ENCODE measurements at regions not wholly inside any gene's neighbourhood (a gene's known extent, or its start where the extent isn't known, plus 50 kb on each side); places are given as distances from the start of the nearest gene placed in this dataset.

DNA sequence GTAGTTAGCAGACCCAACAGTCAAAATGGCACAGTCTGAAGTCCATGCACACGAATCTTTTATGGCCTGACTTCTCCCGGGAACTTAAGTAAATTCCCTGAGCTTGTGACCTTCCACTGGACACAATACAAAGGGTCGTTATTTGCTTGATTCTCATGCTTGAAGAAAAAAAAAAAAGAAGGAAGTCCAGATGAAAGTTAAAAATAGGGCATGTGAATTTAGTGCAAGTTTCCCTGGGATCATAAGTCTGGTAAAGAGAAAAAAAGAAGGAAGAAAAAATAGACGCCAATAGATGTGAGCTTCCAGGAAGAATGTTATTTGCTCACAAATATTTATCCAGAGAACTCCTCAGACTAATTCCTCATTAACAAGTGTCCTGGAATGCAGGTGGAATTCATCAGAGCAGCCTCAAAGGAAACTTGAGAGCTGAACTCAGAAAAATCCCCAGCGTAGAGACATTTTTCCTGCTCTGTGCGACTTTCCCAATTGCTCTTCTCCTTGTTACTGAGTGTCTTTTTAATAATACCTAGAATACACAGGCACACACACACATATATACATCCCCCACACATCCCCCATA, 616.3 kb downstream of the EBF1 start:
- WGBS (ENCODE audit: insufficient coverage): 100% methylated on average over 2 of the region's 6 CpGs
- no peak overlapping the region for H2AFZ ChIP-seq (ENCODE audit: insufficient read depth, low read depth, low read length, poor library complexity, severe bottlenecking)
- no peak for DNase-seq
- Mint-ChIP-seq H3K9me3 (peaks cover 0 to 2% (median 0%) of the 10 kb centered on the region in 7 donors), H3K4me3 (no peak overlapping the region), H3K27ac (no peak overlapping the region), H3K27me3 (ENCODE audit: low read depth in 3 of 3) (peaks cover 0 to 6% (median 3%) of the 10 kb centered on the region in 3 donors), H3K36me3 (no peaks in the 10 kb centered on the region), H3K4me1 (peaks cover 1% of the 10 kb centered on the region)
- intact Hi-C loops (cut with micrococcal nuclease): no loop called here
- H3K9ac ChIP-seq (ENCODE audit: insufficient read depth, low read length, poor library complexity, severe bottlenecking): no peak overlapping the region
- H3K4me3 ChIP-seq (replicated peaks in 1 of 3; ENCODE audit: low read depth in 2 of 3, low read length in 3 of 3): no peak overlapping the region
- no peak overlapping the region for H3K27ac ChIP-seq (ENCODE audit: low read depth in 1 of 2, low read length in 2 of 2)
- H4K20me1 ChIP-seq (ENCODE audit: insufficient read depth, low read length): no peaks in the 10 kb centered on the region
- H3K36me3 ChIP-seq (replicated peaks in 1 of 2; ENCODE audit: control insufficient read depth in 1 of 2, insufficient read depth in 2 of 2, low read length in 2 of 2): no peaks in the 10 kb centered on the region
- TF ChIP-seq, protein P1, sequence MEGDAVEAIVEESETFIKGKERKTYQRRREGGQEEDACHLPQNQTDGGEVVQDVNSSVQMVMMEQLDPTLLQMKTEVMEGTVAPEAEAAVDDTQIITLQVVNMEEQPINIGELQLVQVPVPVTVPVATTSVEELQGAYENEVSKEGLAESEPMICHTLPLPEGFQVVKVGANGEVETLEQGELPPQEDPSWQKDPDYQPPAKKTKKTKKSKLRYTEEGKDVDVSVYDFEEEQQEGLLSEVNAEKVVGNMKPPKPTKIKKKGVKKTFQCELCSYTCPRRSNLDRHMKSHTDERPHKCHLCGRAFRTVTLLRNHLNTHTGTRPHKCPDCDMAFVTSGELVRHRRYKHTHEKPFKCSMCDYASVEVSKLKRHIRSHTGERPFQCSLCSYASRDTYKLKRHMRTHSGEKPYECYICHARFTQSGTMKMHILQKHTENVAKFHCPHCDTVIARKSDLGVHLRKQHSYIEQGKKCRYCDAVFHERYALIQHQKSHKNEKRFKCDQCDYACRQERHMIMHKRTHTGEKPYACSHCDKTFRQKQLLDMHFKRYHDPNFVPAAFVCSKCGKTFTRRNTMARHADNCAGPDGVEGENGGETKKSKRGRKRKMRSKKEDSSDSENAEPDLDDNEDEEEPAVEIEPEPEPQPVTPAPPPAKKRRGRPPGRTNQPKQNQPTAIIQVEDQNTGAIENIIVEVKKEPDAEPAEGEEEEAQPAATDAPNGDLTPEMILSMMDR (IDR thresholded peaks at IDR 0.05): no peak
- H3K79me2 ChIP-seq (ENCODE audit: insufficient read depth, low read length): no peaks in the 10 kb centered on the region
- H3K4me1 ChIP-seq (ENCODE audit: control insufficient read depth in 1 of 2, insufficient read depth in 2 of 2, low read length in 2 of 2): no peaks in the 10 kb centered on the region
- H3K4me2 ChIP-seq (replicated peaks; ENCODE audit: extremely low read depth, low read length, poor library complexity, severe bottlenecking): no peak overlapping the region
- no peaks in the 10 kb centered on the region for H3K9me3 ChIP-seq (replicated peaks in 1 of 2; ENCODE audit: control insufficient read depth in 1 of 2, insufficient read depth in 1 of 2, low read length in 2 of 2)
- H3K27me3 ChIP-seq (ENCODE audit: control insufficient read depth in 2 of 2, insufficient read depth in 2 of 2, low read length in 2 of 2): peaks cover 0 to under 1% of the 10 kb centered on the region in 2 donors

DNA sequence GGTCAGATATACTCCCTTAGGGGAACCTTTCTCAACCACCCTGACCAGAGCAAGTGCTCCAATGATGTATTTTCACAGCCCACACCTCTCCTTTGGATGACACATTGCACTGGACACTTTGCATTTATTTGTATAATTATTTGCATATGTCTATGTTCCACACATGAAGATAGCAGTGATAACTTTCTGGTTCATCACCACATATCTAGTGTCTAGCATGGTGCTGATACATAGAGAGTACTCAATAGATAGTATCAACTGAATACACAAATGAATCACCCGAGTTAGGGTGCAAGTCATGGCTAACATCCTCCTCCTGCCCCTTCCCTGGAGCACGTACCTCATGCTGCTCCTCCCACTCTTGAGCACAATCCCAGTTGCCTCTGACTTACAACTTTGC, 617.6 kb downstream of the EBF1 start:
- Histone ChIP-seq H3K9me3 (replicated peaks in 1 of 2; ENCODE audit: control insufficient read depth in 1 of 2, insufficient read depth in 1 of 2, low read length in 2 of 2) (no peaks in the 10 kb centered on the region), H2AFZ (ENCODE audit: insufficient read depth, low read depth, low read length, poor library complexity, severe bottlenecking) (no peak overlapping the region), H3K4me3 (replicated peaks in 1 of 3; ENCODE audit: low read depth in 2 of 3, low read length in 3 of 3) (no peak overlapping the region), H3K4me2 (replicated peaks; ENCODE audit: extremely low read depth, low read length, poor library complexity, severe bottlenecking) (no peak overlapping the region), H3K9ac (ENCODE audit: insufficient read depth, low read length, poor library complexity, severe bottlenecking) (no peak overlapping the region), H3K27me3 (ENCODE audit: control insufficient read depth in 2 of 2, insufficient read depth in 2 of 2, low read length in 2 of 2) (peaks cover 0 to 2% of the 10 kb centered on the region in 2 donors), H4K20me1 (ENCODE audit: insufficient read depth, low read length) (no peaks in the 10 kb centered on the region), H3K79me2 (ENCODE audit: insufficient read depth, low read length) (no peaks in the 10 kb centered on the region), H3K4me1 (ENCODE audit: control insufficient read depth in 1 of 2, insufficient read depth in 2 of 2, low read length in 2 of 2) (no peaks in the 10 kb centered on the region), H3K27ac (ENCODE audit: low read depth in 1 of 2, low read length in 2 of 2) (no peak overlapping the region), H3K36me3 (replicated peaks in 1 of 2; ENCODE audit: control insufficient read depth in 1 of 2, insufficient read depth in 2 of 2, low read length in 2 of 2) (no peaks in the 10 kb centered on the region)
- no peak for DNase-seq
- TF ChIP-seq, protein P1 (IDR thresholded peaks at IDR 0.05): no peak
- Mint-ChIP-seq H3K36me3 (no peaks in the 10 kb centered on the region), H3K27ac (no peak overlapping the region), H3K27me3 (ENCODE audit: low read depth in 3 of 3) (peaks cover 3 to 8% (median 6%) of the 10 kb centered on the region in 3 donors), H3K4me1 (peaks cover 1% of the 10 kb centered on the region), H3K4me3 (no peak overlapping the region), H3K9me3 (peaks cover 0 to 2% (median 0%) of the 10 kb centered on the region in 7 donors)
- intact Hi-C loops (cut with micrococcal nuclease): no loop called here
- 80% methylated on average over 1 of the region's 2 CpGs for WGBS (ENCODE audit: insufficient coverage)
